CD14-positive monocyte (primary cell): ENCODE measurements at regions not wholly inside any gene's neighbourhood (a gene's known extent, or its start where the extent isn't known, plus 50 kb on each side); places are given as distances from the start of the nearest gene placed in this dataset.
"Not testable (repeated sequence)": the region's sequence is repeated elsewhere in the genome, so short reads cannot be mapped to it uniquely, and the experiment has no call there.

Experiments used
- DNase-seq, 3 donors: peaks; one replicate each; pipeline ENCODE4 v3.0.0-alpha.2; 2011 to 2022
- H2AFZ ChIP-seq: 2 replicates; pipeline ENCODE4 v1.6.0; 2012; ENCODE audit warnings: mild to moderate bottlenecking, low read depth, low read length, inconsistent platforms; ENCODE audit not compliant: insufficient read depth, poor library complexity, severe bottlenecking
- H3K27ac ChIP-seq, 2 donors: 1 replicate in 1 of 2; 2 replicates in 1 of 2; pipeline ENCODE4 v1.5.1; 2012 to 2013; ENCODE audit warnings: low read length in 2 of 2, control low read depth in 1 of 2, inconsistent platforms in 1 of 2, low read depth in 1 of 2, mild to moderate bottlenecking in 1 of 2
- H3K27me3 ChIP-seq, 2 donors: one replicate each; pipeline versions ENCODE4 v1.6.0 to v1.6.1; 2011 to 2013; ENCODE audit warnings: low read length in 2 of 2; ENCODE audit not compliant: control insufficient read depth in 2 of 2, insufficient read depth in 2 of 2
- H3K36me3 ChIP-seq, 2 donors: replicated peaks in 1 of 2; 1 replicate in 1 of 2; 2 replicates in 1 of 2; pipeline versions ENCODE4 v1.5.1 to v1.6.1; 2012 to 2013; ENCODE audit warnings: low read length in 2 of 2, control low read depth in 1 of 2, inconsistent platforms in 1 of 2, mild to moderate bottlenecking in 1 of 2; ENCODE audit not compliant: insufficient read depth in 2 of 2, control insufficient read depth in 1 of 2
- H3K4me1 ChIP-seq, 2 donors: 1 replicate in 1 of 2; 2 replicates in 1 of 2; pipeline versions ENCODE4 v1.5.1 to v1.6.1; 2012 to 2013; ENCODE audit warnings: low read length in 2 of 2, control low read depth in 1 of 2, inconsistent platforms in 1 of 2, mild to moderate bottlenecking in 1 of 2, moderate library complexity in 1 of 2; ENCODE audit not compliant: insufficient read depth in 2 of 2, control insufficient read depth in 1 of 2
- H3K4me2 ChIP-seq: replicated peaks from 2 replicates; pipeline ENCODE3; 2012; ENCODE audit warnings: low read length, moderate library complexity, mild to moderate bottlenecking; ENCODE audit not compliant: poor library complexity, severe bottlenecking; ENCODE audit errors: extremely low read depth
- H3K4me3 ChIP-seq, 3 experiments: fragments of 200-600 bp in 1 of 3; sonication (generic) in 1 of 3; replicated peaks in 1 of 3; 1 replicate in 2 of 3; 2 replicates in 1 of 3; pipeline ENCODE4 v1.5.1; 2011 to 2013; ENCODE audit warnings: low read length in 3 of 3, mild to moderate bottlenecking in 3 of 3, control low read depth in 2 of 3, low read depth in 2 of 3, inconsistent platforms in 1 of 3, moderate library complexity in 1 of 3
- H3K79me2 ChIP-seq: 2 replicates; pipeline ENCODE4 v1.6.0; 2012; ENCODE audit warnings: mild to moderate bottlenecking, control low read depth, inconsistent platforms, low read length, moderate library complexity; ENCODE audit not compliant: insufficient read depth
- H3K9ac ChIP-seq: 2 replicates; pipeline ENCODE4 v1.6.0; 2017; ENCODE audit warnings: low read length, mild to moderate bottlenecking; ENCODE audit not compliant: insufficient read depth, poor library complexity, severe bottlenecking
- H3K9me3 ChIP-seq, 2 donors: replicated peaks in 1 of 2; 1 replicate in 1 of 2; 2 replicates in 1 of 2; pipeline versions ENCODE4 v1.5.1 to v1.6.1; 2012 to 2013; ENCODE audit warnings: low read length in 2 of 2, control low read depth in 1 of 2; ENCODE audit not compliant: control insufficient read depth in 1 of 2, insufficient read depth in 1 of 2
- H4K20me1 ChIP-seq: 2 replicates; pipeline ENCODE4 v1.6.0; 2012; ENCODE audit warnings: mild to moderate bottlenecking, low read length, control low read depth, moderate library complexity; ENCODE audit not compliant: insufficient read depth
- H3K27ac Mint-ChIP-seq, 7 donors: one replicate each; pipeline ENCODE4 v1.8.0; 2020; ENCODE audit warnings: mild to moderate bottlenecking in 7 of 7, mixed read lengths in 7 of 7, moderate library complexity in 6 of 7, inconsistent platforms in 2 of 7
- H3K27me3 Mint-ChIP-seq, 3 donors: one replicate each; pipeline ENCODE4 v1.8.0; 2021 to 2022; ENCODE audit warnings: low read depth in 3 of 3, mild to moderate bottlenecking in 3 of 3, mixed read lengths in 3 of 3, moderate library complexity in 3 of 3, inconsistent platforms in 1 of 3
- H3K36me3 Mint-ChIP-seq, 2 donors: one replicate each; pipeline ENCODE4 v1.8.0; 2020; ENCODE audit warnings: mixed read lengths in 2 of 2, inconsistent platforms in 1 of 2, mild to moderate bottlenecking in 1 of 2
- H3K4me1 Mint-ChIP-seq: one replicate; pipeline ENCODE4 v1.8.0; 2020; ENCODE audit warnings: mild to moderate bottlenecking, mixed read lengths
- H3K4me3 Mint-ChIP-seq, 2 donors: one replicate each; pipeline ENCODE4 v1.8.0; 2020; ENCODE audit warnings: mild to moderate bottlenecking in 2 of 2, mixed read lengths in 2 of 2, moderate library complexity in 1 of 2
- H3K9me3 Mint-ChIP-seq, 7 donors: one replicate each; pipeline ENCODE4 v1.8.0; 2020 to 2022; ENCODE audit warnings: mixed read lengths in 7 of 7, mild to moderate bottlenecking in 6 of 7, moderate library complexity in 6 of 7, inconsistent platforms in 2 of 7
- WGBS: methylation state at CpG from one replicate; pipeline ENCODE4 v1.1.5; 2013; ENCODE audit warnings: missing lambda C conversion rate; ENCODE audit not compliant: insufficient coverage; 5-methylcytosine and 5-hydroxymethylcytosine counted together
- intact Hi-C, 2 donors: fragments of 100-400 bp; cut with micrococcal nuclease; formaldehyde crosslinking; loops; one replicate each; pipeline versions ENCODE4 v1.15.0 to v1.15.1; 2023
- TF ChIP-seq, protein P1 (sequence below): fragments of 200-600 bp; IDR thresholded peaks from one replicate; pipeline ENCODE4 v1.8.0; 2022; ENCODE audit warnings: antibody characterized with exemption, mild to moderate bottlenecking

GRCh38 chr10:63984061-63984460 is 462.9 kb downstream of the REEP3 start:
- H3K4me3 Mint-ChIP-seq, H3K4me1 Mint-ChIP-seq, DNase-seq, H3K4me3 ChIP-seq, H3K27ac ChIP-seq, H3K27me3 Mint-ChIP-seq, intact Hi-C loops, H2AFZ ChIP-seq, H3K36me3 Mint-ChIP-seq, H3K9ac ChIP-seq, H3K36me3 ChIP-seq, H3K4me1 ChIP-seq, H4K20me1 ChIP-seq, H3K4me2 ChIP-seq, H3K27me3 ChIP-seq, H3K27ac Mint-ChIP-seq, H3K79me2 ChIP-seq, H3K9me3 ChIP-seq: not testable (repeated sequence)
- WGBS: no CpG with 5 or more reads among the region's 2 CpGs
- peaks cover 4 to 15% (median 10%) of the 10 kb centered on the region in 7 donors for H3K9me3 Mint-ChIP-seq

DNA sequence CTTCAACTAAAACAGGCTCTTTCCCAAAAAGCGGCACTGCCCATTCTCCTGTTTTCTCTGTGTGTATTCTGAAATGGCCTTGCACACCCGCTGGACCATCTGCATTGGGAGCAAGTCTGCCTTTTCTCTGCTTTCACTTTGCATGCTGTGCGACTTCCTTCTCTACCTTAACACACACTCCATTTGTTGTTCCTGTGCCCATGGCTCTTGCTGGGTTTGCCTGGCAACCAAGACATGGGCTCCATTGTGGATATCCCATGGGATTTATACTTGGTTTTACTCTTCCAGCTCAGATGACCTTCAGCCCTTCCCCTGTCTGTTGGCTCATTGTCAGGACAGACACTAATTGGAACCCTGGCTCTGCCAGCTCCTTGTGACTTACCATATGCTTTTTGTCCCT is 465.3 kb downstream of the REEP3 start:
- WGBS: 100% methylated on average over 1 of the region's 3 CpGs
- Mint-ChIP-seq H3K4me1 (no peaks in the 10 kb centered on the region), H3K36me3 (no peaks in the 10 kb centered on the region), H3K27ac (no peak overlapping the region), H3K27me3 (no peaks in the 10 kb centered on the region), H3K9me3 (peaks cover 4 to 14% (median 10%) of the 10 kb centered on the region in 7 donors), H3K4me3 (no peak overlapping the region)
- Histone ChIP-seq H3K27me3 (no peaks in the 10 kb centered on the region), H3K27ac (no peak overlapping the region), H3K4me1 (no peaks in the 10 kb centered on the region), H3K4me3 (no peak overlapping the region), H3K9ac (no peak overlapping the region), H3K36me3 (no peaks in the 10 kb centered on the region), H3K4me2 (no peak overlapping the region), H4K20me1 (no peaks in the 10 kb centered on the region), H3K79me2 (no peaks in the 10 kb centered on the region), H2AFZ (no peak overlapping the region), H3K9me3 (peaks cover 5 to 8% of the 10 kb centered on the region in 2 donors)
- TF ChIP-seq, protein P1, sequence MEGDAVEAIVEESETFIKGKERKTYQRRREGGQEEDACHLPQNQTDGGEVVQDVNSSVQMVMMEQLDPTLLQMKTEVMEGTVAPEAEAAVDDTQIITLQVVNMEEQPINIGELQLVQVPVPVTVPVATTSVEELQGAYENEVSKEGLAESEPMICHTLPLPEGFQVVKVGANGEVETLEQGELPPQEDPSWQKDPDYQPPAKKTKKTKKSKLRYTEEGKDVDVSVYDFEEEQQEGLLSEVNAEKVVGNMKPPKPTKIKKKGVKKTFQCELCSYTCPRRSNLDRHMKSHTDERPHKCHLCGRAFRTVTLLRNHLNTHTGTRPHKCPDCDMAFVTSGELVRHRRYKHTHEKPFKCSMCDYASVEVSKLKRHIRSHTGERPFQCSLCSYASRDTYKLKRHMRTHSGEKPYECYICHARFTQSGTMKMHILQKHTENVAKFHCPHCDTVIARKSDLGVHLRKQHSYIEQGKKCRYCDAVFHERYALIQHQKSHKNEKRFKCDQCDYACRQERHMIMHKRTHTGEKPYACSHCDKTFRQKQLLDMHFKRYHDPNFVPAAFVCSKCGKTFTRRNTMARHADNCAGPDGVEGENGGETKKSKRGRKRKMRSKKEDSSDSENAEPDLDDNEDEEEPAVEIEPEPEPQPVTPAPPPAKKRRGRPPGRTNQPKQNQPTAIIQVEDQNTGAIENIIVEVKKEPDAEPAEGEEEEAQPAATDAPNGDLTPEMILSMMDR: no peak
- intact Hi-C loops: no loop called here
- DNase-seq: no peak
